ENCODE measurements at regions not wholly inside any gene's neighbourhood (a gene's known extent, or its start where the extent isn't known, plus 50 kb on each side); places are given as distances from the start of the nearest gene placed in this dataset.

DNA sequence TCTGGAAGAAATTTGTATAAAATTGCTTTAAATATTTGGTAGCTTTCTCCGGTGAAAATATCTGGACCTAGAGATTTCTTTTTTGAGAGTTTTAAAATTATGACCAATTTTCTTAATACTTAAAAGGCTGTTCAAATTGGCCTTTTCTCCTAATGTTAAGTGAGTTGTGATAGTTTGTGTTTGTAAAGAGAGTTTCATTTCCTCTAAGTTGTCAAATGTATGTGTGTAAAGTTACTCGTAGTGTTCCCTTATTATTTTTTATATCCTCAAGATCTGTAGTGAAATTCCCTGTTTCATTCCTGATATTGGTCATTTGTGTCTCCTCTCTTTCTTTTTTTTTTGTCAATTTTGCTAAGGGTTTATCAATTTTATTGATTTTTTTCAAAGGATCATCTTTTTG lies 92.6 kb upstream of the CTNNB1 start:
- no peaks in the 10 kb centered on the region for H3K27me3 ChIP-seq

DNA sequence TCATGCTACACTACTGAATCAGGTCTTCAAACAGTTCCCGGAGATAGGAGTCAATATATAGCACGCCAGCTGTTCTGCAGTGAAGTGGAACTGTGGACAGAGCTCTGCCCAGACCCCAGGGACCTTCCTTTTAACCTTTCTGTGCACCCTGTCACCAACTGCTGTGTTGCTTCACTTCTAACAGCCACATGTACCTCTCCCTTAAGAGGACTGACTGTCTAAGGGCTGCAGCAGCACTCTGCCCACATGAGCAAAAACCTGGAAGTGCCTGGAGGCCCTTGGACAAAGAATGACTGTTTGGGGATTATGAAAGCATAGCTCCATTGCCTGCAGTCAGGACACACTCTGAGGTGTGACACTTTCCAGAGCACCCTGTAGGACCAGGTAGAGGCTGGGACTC lies 88.3 kb upstream of the CTNNB1 start:
- intact Hi-C loops (cut with DNase I): no loop called here
- H3K4me3 ChIP-seq: no peak overlapping the region
- H3K27ac ChIP-seq: no peak overlapping the region
- H3K27me3 ChIP-seq: no peaks in the 10 kb centered on the region
- H3K36me3 ChIP-seq: no peaks in the 10 kb centered on the region
- H3K9me3 ChIP-seq: no peaks in the 10 kb centered on the region
- TF ChIP-seq POLR2AphosphoS5 (IDR thresholded peaks at IDR 0.05; ENCODE audit: insufficient read depth in 1 of 2, low read depth in 1 of 2): no peak
- TF ChIP-seq, protein P1, sequence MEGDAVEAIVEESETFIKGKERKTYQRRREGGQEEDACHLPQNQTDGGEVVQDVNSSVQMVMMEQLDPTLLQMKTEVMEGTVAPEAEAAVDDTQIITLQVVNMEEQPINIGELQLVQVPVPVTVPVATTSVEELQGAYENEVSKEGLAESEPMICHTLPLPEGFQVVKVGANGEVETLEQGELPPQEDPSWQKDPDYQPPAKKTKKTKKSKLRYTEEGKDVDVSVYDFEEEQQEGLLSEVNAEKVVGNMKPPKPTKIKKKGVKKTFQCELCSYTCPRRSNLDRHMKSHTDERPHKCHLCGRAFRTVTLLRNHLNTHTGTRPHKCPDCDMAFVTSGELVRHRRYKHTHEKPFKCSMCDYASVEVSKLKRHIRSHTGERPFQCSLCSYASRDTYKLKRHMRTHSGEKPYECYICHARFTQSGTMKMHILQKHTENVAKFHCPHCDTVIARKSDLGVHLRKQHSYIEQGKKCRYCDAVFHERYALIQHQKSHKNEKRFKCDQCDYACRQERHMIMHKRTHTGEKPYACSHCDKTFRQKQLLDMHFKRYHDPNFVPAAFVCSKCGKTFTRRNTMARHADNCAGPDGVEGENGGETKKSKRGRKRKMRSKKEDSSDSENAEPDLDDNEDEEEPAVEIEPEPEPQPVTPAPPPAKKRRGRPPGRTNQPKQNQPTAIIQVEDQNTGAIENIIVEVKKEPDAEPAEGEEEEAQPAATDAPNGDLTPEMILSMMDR (IDR thresholded peaks at IDR 0.05): no peak
- TF ChIP-seq POLR2A (IDR thresholded peaks at IDR 0.05): no peak
- DNase-seq (ENCODE audit: extremely low spot score in 2 of 2): no peak
- H3K4me1 ChIP-seq: no peaks in the 10 kb centered on the region

More for the DNA sequence above, 92.6 kb upstream of the CTNNB1 start:
- TF ChIP-seq, protein P1 (IDR thresholded peaks at IDR 0.05): no peak
- no peak for TF ChIP-seq POLR2AphosphoS5 (IDR thresholded peaks at IDR 0.05; ENCODE audit: insufficient read depth in 1 of 2, low read depth in 1 of 2)
- Histone ChIP-seq H3K27ac (no peak overlapping the region), H3K4me1 (no peaks in the 10 kb centered on the region), H3K36me3 (no peaks in the 10 kb centered on the region), H3K4me3 (no peak overlapping the region), H3K9me3 (no peaks in the 10 kb centered on the region)
- DNase-seq (ENCODE audit: extremely low spot score in 2 of 2): no peak
- intact Hi-C loops (cut with DNase I): loop anchor here (5.0 kb wide), 1 partner anchor 486 kb away; no protein-coding TSS in a partner anchor

DNA sequence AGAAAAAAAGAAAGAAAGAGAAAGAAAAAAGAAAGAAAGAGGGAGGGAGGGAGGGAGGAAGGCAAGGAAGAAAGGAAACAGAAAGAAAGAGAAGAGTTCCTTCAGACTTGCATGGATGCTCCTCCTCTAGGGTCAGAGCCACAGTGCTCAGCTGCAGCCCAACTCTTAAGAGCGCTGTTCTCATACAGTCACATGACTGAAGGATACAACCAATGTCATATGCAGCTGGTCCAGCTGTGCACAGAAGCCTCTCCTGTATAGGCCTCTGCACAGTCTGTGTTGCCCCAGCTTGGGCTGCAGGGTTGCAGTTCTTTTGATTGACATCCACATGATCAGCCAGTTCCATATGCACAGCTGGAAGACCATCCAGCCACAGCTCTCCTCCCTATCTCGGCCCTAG lies 86.8 kb upstream of the CTNNB1 start:
- no peak overlapping the region for H3K27ac ChIP-seq
- peaks cover 6% of the 10 kb centered on the region for H3K4me1 ChIP-seq
- no peak for TF ChIP-seq POLR2AphosphoS5 (IDR thresholded peaks at IDR 0.05; ENCODE audit: insufficient read depth in 1 of 2, low read depth in 1 of 2)
- no peak for TF ChIP-seq POLR2A (IDR thresholded peaks at IDR 0.05)
- TF ChIP-seq, protein P1 (IDR thresholded peaks at IDR 0.05): no peak
- DNase-seq (ENCODE audit: extremely low spot score in 2 of 2): no peak
- H3K36me3 ChIP-seq: no peaks in the 10 kb centered on the region
- no peaks in the 10 kb centered on the region for H3K27me3 ChIP-seq
- intact Hi-C loops (cut with DNase I): no loop called here
- H3K4me3 ChIP-seq: no peak overlapping the region
- H3K9me3 ChIP-seq: no peaks in the 10 kb centered on the region

DNA sequence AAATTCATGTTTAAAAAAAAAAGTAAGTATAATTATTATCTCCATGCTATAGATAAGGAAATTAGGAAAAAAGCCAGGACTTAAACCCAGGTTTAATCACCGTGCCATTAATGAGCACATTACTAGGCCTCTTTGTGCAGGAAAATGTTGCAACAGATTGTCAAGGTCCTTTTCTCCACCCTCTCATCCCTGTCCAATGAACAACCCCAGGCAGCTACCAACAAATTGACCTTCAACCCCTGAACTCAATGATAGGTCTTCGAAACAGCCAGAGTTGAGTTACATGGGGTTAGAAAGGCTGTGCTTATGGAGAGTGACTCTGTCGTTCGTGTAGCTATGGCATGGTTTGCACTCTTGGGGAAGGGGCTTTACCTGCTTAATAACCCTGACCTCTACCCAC lies 84.2 kb upstream of the CTNNB1 start:
- TF ChIP-seq POLR2AphosphoS5 (IDR thresholded peaks at IDR 0.05; ENCODE audit: insufficient read depth in 1 of 2, low read depth in 1 of 2): no peak
- TF ChIP-seq POLR2A (IDR thresholded peaks at IDR 0.05): no peak
- TF ChIP-seq, protein P1 (IDR thresholded peaks at IDR 0.05): no peak
- Histone ChIP-seq H3K4me1 (peaks cover 13% of the 10 kb centered on the region), H3K9me3 (no peaks in the 10 kb centered on the region), H3K27me3 (no peaks in the 10 kb centered on the region), H3K36me3 (no peaks in the 10 kb centered on the region), H3K4me3 (no peak overlapping the region), H3K27ac (no peak overlapping the region)
- no peak for DNase-seq (ENCODE audit: extremely low spot score in 2 of 2)
- intact Hi-C loops (cut with DNase I): no loop called here

DNA sequence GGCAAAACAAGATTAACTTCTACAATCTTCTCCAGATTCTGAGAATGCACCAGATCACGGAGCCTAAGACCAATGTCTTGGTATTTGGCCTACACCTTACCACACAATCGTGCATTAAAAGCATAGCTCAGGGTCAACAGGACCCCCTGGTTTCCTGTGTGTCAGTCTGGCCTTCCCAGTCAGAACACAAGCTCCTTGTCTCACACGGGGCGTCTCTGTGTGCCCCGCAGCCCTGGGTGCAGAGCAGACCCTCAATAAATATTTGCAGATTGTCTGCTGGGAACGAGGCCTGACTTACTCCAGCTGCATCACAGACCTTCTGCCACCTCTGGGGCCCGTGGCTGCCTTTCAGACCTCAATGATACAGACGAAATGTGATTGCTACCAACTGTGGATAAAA lies 82.5 kb upstream of the CTNNB1 start:
- intact Hi-C loops (cut with DNase I): no loop called here

More for the DNA sequence above, 82.5 kb upstream of the CTNNB1 start:
- Histone ChIP-seq H3K27me3 (no peaks in the 10 kb centered on the region), H3K9me3 (no peaks in the 10 kb centered on the region), H3K4me3 (no peak overlapping the region), H3K36me3 (no peaks in the 10 kb centered on the region), H3K4me1 (peaks cover 13% of the 10 kb centered on the region), H3K27ac (no peak overlapping the region)
- TF ChIP-seq POLR2A (IDR thresholded peaks at IDR 0.05) (no peak), POLR2AphosphoS5 (IDR thresholded peaks at IDR 0.05; ENCODE audit: insufficient read depth in 1 of 2, low read depth in 1 of 2) (no peak)
- TF ChIP-seq, protein P1 (IDR thresholded peaks at IDR 0.05): no peak
- no peak for DNase-seq (ENCODE audit: extremely low spot score in 2 of 2)
